HG02759 (cell line): ENCODE measurements at regions not wholly inside any gene's neighbourhood (a gene's known extent, or its start where the extent isn't known, plus 50 kb on each side); places are given as distances from the start of the nearest gene placed in this dataset.
"Not testable (repeated sequence)": the region's sequence is repeated elsewhere in the genome, so short reads cannot be mapped to it uniquely, and the experiment has no call there.

ENCODE experiments used
- ATAC-seq: cut with Tn5 transposase; IDR thresholded peaks from one replicate; pipeline ENCODE4 v1.9.1; 2021; ENCODE audit warnings: mild to moderate bottlenecking, moderate library complexity; ENCODE audit not compliant: unreplicated experiment

DNA sequence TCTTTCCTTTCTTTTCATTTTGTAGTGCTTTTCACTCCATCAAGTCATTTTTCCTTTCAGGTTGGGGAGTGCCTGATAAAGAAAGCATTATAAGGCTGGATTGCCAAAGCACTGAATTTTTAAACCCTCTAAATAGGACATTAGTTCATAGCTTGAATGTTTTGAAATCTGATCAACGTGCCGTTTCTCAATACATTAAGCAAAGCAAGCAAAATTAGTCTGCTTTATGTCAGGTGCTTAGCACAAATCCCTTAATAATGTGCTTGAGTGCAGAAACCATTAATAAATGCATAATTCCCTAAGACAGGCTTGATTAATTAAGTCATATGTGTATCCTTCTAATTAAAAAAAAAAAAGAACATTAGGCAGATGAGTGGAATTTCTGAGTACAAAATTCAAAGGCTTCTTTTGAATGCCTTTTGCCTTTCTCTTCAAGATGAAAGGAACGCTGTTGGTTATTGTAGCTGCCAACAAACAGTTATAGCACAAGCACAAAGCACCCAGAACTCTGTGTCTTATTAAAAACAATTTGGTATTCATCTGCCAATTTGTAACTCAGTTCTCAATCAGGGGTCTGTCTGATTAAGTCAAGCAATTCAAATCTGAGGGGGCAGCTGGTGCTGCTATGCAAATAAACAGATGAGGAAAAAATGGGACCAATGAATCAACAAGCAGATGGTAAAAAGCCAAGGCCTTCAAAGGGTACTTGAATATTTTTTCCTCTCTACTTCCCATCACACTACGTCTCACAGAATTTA, 233.7 kb downstream of the TLE1 start:
- ATAC-seq = no peak

DNA sequence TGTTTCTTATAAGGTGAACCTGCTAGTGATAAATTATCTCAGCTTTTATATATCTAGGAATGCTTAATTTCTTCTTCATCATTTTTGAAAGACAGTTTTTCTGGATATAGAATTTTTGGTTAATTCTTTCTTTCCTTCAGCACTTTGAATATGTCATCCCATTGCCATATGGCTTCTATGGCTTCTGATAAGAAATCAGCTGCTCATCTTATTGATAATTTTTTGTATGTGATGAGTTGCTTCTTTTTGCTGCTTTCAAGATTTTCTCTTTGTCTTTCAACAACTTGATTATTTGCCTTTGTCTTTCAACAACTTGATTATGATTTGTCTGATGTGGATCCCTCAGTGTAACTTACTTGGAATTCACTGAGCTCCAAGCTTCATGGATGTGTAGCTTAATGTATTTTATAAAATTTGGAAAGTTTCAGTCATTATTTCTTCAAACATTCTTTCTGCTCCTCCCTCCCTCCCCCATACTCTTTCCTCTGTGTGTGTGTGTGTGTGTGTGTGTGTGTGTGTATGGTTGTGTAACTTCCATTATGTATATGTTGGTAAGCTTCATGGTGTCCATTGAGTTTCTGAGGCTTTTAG, 243.9 kb downstream of the TLE1 start:
- ATAC-seq = no peak

DNA sequence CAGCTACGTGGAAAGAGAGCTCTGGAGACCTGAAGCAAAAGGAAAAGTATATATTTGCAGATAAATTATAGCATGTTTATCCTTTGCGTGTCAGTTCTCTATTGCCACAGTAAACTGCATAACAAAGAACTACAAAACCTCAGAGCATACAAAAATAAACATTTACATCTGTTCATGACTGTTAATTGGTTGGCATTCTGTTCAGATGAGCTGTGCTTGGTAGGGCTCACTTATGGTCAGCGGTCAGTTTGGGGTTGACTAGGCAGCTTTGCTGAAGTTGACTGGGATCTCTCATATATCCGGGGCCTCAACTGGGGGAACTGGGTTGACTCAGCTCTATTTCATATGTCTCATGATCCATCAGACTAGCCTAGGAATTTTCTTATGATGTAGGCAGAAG, 257.7 kb downstream of the TLE1 start:
- no peak for ATAC-seq

DNA sequence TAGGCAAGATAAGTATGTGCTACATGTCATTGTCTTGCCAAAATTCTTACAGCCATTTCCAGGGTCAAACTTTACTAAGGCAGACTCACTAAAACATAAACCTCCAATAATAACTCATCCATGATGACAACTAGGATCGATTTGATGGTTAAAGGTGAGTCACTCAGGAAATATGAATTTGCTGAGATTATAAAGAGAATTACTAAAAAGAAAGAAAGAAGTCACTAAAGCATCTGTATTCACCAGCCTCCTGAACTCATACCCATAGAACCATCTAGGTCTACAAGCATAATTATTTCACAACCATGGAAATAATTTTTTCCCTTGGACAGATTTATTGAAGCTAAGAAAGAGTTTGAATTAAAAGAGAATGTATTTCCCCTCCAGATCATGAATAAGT, 258.6 kb downstream of the TLE1 start:
- ATAC-seq = no peak

DNA sequence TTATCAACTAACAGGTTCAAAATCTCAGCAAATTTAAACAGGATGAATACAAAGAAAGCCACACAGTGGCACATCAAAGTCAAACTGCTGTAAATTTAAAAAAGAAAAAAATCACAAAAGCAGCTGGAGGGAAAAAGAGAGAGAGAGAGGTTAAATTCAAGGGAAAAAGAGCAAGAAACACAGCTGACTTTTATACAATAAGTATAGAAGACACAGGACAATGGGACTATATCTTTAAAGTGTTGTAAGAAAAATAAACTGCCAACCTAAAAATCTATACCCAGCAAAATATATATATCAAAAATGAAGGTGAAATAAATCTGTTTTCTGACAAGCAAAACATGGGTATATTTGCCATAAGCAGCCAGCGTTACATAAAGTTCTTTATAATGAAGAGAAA, 261.5 kb downstream of the TLE1 start:
- ATAC-seq = no peak

DNA sequence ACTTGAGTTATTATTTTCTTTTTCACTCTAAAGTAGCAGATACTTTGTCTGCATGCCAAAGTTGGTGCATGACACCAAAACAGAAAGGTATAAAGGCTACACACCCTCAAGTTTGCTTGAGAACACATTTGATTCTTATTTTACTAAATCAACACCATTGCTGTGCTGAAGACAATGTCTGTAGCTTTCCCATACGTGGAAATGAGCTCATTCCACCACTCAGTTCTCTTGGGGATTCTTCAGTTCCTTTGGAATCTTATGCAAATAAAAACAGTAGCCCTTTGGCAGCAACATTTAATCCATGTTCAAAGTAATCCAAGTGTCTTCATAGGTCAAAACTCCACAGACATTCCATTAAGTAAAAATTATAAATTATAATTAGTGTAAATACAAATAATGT, 264.9 kb downstream of the TLE1 start:
- ATAC-seq = no peak

DNA sequence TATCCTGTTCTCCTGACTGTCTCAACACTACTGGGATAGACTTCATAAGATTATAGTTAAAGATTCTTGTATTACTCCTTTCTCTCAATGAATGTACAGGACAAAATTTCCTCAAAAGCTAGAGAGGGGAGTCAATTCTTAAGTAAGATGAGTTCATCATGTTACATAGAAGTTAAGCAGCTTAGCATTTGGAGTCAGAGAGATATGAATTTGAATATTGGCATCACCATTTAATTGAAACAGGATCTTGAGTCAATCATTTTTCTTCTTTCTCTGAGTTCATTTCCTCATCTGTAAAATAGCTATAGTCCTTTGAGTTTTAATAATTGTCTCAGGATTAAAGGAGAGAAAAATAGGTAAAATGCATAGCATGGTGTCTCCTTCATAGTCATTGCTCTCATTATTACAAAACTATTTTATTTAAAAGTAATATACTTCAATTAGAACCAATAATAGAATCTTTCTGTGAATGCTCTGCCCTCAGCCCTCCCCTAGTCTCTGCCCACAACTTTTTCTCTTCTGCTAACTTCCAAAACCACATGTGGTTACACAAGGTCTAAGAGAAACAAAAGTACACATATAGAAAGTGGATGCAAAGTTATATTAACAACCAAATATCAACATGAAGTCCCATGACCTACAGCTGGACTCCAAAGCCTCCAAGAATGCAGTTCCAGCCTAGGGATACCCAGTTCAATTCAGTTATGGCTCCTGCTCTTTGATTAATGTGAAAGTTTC, 265.6 kb downstream of the TLE1 start:
- ATAC-seq = no peak

DNA sequence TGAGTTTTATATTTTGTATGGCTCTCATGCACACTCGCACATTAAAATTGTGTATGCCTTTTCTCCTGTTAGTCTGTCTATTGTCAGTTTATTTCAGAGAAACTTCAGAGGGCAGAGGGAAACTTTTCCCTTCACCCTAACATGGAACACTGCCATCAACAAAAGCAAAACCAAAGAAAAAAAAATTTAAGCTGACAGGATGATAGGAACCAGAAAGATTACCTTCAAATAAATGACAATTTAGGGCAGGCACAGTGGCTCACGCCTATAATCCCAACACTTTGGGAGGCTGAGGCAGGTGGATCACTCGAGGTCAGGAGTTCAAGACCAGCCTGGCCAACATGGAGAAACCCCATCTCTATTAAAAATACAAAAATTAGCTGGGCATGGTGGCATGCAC, 268.3 kb downstream of the TLE1 start:
- ATAC-seq = not testable (repeated sequence)

DNA sequence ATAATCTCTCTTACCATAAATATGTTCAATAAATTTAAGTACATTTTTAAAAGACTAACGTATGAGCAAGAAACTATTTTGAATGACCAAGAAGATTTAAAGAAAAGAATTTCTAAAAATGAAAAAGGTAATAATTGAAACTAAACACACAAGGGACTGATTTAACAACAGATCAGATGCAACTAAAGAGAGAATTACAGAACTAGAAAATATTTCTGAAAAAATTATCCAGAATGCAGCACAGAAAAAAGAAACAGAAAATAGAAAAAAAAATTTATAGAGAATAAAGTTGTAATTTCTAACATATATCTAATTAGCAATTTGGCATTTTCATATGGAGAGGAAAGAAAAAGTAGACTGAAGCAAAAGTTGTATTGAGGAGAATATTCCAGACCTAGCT, 269.3 kb downstream of the TLE1 start:
- ATAC-seq = no peak

DNA sequence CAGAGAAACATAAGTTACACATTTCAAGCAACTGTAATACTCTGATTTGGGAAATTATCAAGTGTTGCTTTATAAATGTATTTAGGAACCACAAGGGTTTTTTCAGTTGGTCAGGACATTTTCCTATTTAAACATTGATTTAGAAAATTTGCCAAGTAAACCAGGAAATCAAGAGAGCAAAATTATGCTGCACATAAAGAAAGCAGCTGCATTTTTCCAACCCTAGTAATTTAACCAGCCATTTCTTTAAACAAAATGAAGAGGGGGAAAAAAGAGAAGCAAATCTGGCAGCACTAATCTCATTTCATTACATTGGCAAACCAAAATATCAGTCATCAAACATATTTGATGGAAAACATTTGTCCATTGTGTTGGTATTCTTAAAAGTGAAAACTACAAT, 271.4 kb downstream of the TLE1 start:
- no peak for ATAC-seq

DNA sequence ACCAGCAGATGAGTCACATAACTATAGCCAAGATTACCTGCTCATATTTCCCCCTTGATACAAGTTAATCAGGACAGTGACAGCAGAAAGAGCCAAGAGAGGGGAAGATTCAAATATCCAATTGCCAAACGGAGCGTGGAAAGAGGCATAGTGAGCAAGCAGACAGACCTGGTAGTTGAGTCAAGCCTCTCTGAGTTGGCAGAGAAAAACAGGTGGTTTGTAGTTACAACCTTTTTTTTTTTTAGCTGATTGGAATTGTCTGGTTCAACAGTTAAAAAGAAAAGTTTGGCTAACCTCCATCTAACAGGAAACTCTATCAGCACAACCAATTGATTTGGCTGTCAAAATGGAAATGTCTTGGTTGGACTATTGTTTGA, 272.1 kb downstream of the TLE1 start:
- ATAC-seq = no peak

DNA sequence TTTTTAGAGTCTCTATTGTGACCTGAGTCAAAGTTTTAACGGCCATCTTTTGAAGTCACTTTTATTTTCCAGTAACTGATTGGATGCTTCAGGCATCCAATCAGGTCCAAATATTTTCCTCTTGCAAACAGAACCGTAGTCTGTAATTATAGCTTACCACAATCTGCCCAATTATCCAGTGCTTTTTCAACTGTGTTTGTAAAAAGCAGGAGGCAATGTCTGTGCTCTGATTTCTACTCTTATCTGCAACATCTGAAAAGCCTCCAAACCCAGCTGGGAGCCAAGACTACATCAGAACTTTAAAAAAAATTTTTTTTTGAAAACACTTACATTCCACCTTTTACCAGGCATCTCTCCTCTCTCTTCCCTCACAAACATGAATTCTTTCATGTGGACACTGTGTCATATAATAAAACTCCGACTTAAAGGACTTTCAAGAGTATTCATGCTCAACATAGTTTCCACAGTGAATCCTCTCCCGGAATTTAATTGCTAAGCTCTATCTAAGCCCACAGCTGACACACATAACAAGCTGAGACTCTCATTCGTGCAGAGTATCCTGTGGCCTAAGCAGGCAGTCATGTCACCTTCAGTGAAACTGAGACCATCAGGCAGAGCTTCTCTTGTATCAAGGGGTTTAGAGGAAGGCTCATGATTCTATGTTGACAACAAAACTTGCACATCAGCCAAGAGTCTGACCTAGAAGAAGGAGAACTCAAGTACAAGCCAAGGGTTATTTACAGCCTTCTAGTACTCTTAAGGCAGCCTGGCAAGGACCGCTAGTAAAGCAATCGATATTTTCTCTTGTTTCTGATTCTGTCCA, 272.7 kb downstream of the TLE1 start:
- ATAC-seq = no peak

DNA sequence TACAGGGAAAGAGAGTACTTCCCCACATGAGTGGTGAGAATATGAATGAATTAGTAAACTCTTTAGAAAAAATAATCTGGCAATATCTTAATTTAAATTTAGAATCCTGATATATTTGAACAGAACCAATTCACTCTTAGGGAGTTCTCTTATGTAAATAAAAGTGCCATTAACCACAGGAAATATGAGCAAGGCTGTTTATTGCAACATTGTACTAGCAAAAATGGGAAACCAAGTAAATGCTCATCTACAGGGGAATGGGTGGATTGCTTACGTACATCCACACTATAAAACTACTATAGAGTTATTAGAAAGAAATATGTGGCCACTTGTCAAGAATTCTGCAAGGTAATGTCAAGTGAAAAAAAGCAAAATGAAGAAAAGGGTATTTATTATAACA, 274.5 kb downstream of the TLE1 start:
- ATAC-seq = no peak

DNA sequence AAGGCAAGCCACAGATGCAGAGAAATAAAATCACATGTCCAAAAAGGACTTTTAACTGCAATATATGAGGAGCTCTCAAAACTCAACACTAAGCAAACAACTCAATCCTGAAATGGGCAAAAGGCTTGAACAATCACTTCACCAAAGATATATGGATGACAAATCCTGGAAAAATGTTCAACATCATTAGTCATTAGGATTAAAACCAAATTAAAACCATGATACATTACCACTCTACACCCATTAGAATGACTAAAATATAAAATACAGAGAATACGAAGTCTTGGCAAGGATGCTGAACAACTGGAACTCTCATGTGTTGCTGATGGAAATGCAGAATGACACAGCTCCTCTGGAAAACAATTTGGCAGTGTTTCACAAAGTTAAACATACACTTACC, 277.4 kb downstream of the TLE1 start:
- no peak for ATAC-seq

DNA sequence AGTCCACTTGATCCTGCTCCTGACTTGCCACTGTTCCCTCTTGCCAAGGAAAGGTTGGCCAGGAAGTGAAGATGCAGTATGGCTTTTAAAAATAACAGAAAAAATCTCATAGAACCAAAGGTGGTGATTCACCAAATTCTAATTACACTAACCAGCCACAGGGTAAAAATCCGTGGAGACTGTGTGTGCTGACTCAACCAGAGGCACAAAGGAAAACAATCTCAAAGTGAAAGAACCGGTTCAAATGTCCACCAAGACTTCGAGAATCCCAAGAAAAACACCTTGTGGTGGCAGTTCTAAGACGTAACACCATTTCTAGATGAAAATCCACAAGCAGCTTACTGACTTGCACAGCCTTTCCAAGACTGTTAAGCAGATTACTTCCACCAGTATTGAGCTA, 279.1 kb downstream of the TLE1 start:
- ATAC-seq = no peak

DNA sequence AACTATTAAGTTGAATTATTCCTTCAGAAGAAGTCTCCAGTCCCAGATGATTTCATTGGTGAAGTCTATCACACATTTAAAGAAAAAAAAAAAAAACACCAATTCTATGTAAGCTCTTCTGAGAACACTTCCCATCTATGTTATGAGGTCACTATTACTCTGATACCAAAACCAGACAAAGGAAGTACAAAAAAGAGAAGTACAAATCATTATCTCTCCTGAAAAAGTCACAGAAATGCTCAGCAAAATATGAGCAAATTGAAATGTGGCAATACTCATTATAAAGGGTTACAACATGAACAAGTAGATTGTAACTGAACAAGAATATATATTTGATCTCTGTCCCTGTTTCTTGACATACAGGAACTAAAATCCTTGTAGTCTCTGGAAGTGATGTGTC, 280.4 kb downstream of the TLE1 start:
- ATAC-seq = no peak

DNA sequence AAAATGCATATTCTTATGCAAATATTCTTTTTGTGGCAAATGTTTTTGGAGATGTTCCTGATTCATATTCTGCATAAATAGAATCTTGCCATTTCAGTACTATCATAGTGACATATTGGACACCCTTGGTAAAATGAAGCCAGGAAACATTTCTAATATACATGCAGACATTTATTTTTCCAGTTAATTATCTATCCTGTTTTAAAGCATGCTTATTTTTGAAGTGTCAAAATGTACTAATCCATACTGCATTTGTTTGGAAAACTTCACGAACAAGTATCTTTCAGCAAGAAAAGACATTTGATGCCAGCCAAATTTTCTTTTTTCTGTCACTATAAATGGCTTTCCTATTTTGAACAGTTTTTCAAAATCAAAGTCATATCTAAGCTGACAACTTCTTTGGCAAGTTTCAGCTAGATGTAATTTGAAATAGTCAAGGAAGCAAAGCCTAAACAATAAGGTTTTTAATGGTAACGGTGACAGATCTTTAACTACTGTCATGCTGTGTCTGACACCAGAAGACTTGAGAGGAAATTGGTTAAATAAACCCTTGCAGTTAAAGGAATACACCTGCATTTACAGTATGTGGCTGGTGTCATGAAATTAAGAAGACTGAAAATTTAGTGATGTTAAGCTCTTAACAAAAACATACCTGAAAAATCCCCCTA, 284.3 kb downstream of the TLE1 start:
- ATAC-seq = no peak

DNA sequence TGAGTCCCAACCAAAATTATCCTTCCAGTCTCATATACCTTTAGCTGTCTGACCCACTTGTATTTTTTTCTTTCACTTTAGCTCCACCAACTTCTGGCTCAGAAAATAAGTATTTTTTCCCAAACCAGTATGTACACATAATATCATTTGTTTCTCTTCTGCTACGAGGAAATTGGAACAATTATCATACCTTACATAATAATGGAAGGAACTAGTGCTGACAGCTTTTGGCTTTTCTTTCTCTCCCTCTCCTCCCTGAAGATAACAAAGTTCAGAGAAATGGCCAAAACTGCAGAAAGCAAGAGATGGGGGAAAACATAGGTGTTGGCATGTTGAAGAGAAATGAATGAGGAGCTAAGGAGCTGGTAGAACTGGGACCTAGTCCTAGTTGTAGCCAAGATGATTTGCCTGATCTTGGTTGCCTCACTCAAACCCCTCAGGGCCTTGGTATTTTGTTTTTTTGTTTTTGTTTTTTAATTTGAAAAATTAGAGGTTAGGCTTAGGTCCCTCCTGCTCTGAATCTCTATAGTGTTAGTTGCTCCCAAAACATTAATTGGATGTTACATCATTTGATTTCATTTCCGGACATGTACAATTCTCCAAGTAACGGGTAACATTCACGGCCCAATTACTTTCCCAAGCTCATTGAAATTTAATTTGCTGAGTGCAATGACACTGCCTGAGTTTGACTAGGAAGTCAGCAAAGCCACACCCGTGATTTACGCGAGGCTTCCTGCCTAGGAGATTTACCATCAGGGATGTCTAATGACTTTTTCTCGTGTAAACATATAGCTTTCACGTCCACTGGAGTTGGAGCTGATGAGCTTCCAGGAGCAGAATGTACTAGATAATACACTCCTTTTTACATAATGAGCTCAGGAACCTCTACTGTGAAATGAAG, 291.6 kb downstream of the TLE1 start:
- ATAC-seq = no peak

DNA sequence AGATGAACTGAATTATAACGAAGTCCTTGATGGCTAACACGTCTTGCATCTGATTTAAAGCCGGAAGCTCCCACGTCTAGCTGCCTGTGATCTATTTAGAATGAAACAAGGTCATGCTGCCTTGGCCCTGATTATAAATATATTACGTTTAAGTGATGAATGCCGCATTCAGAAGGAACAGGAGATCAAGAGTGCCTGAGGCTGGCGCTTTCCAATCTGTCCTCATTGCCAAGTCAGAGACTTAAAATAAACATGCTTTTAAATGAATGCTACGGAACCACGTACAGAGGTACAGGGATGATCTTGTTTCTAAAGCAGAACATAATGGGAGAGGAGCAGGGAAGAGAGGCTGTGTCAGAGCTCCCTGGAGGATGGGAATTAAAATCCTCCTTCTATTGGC, 292.8 kb downstream of the TLE1 start:
- ATAC-seq = no peak

DNA sequence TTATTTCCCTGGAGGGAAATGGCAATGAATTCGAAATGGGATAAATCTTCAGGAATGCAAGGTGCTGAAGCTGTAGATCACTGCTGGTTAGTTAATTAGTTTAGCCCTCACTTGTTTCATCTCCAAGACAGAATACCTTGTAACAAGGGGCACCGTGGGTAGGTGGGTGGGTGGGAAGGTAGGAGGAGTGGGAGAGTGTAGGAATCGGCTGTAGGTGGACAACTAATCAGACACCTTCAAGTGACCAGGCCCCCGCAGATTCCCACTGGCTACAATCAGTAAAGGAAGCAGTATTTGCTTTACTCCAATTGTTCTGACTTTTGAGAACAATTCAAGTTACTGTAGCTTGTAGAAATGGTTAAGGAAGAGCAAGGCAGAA, 293.7 kb downstream of the TLE1 start:
- ATAC-seq = no peak
